ENCODE measurements at regions not wholly inside any gene's neighbourhood (a gene's known extent, or its start where the extent isn't known, plus 50 kb on each side); places are given as distances from the start of the nearest gene placed in this dataset.

GRCh38 chr4:14520171-14520570 lies 482.1 kb upstream of the CPEB2 start:
- TF ChIP-seq CTCF (IDR thresholded peaks at IDR 0.05; ENCODE audit: low read length) (no peak), EZH2 (optimal IDR thresholded peaks at IDR 0.05; ENCODE audit: low read depth, low read length) (no peak), EZH2phosphoT487 (IDR thresholded peaks at IDR 0.05; ENCODE audit: low read length) (no peak)

All from MM.1S (cell line).